GM20000 (cell line): ENCODE measurements at regions not wholly inside any gene's neighbourhood (a gene's known extent, or its start where the extent isn't known, plus 50 kb on each side); places are given as distances from the start of the nearest gene placed in this dataset.

Experiments
- DNase-seq: peaks from one replicate; pipeline ENCODE4 v3.0.0; 2012; ENCODE audit warnings: low spot score
- TF ChIP-seq, protein P1 (sequence below): IDR thresholded peaks from 2 replicates; pipeline ENCODE4 v1.5.1; 2012; ENCODE audit warnings: mild to moderate bottlenecking, control low read depth; ENCODE audit errors: extremely low read depth, missing control alignments

DNA sequence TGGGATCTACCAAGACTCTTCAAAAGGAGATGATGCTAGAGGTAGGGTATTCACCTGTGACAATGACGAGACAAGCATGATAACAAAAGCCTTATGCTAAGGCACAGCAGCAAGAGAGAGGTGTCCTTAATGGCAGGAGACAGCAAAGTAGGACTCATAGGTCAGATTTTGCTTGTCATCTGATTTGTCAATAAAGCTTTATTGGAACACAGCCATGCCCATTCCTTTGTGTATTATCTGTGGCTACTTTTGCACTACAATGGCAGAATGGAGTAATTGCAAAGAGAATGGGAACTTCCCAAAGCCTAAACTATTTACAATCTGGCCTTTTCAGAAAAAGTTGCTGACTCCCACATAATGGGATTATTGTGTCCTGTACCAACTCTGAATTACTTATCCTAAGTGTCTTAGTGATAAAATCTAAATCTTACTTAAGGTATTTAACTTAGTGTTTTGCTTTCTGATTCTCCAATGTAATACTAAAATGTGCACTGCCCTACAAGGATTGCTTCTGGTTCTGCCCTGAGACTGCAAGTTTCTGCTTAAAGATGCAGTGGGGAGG, 221.6 kb downstream of the CDC5L start:
- TF ChIP-seq, protein P1, sequence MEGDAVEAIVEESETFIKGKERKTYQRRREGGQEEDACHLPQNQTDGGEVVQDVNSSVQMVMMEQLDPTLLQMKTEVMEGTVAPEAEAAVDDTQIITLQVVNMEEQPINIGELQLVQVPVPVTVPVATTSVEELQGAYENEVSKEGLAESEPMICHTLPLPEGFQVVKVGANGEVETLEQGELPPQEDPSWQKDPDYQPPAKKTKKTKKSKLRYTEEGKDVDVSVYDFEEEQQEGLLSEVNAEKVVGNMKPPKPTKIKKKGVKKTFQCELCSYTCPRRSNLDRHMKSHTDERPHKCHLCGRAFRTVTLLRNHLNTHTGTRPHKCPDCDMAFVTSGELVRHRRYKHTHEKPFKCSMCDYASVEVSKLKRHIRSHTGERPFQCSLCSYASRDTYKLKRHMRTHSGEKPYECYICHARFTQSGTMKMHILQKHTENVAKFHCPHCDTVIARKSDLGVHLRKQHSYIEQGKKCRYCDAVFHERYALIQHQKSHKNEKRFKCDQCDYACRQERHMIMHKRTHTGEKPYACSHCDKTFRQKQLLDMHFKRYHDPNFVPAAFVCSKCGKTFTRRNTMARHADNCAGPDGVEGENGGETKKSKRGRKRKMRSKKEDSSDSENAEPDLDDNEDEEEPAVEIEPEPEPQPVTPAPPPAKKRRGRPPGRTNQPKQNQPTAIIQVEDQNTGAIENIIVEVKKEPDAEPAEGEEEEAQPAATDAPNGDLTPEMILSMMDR, result no peak
- no peak for DNase-seq

DNA sequence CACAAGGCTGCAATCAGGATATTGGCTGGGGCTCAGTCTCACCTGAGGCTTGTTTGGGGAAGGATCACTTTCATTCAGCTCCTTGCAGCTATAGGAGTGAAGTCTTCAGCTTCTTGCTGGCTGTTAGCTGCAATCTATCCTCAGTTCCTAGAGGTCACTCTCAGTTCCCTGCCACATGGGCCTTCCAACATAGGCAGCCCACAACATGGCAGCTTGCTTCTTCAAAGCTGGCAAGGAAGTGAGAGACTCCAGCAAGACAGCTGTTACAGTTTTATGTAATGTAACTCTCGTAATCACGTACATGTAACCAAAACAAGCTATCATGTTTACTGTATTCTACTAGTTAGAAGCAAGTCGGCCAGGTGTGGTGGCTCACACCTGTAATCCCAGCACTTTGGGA, 226.9 kb downstream of the CDC5L start:
- TF ChIP-seq, protein P1, result no peak
- no peak for DNase-seq

DNA sequence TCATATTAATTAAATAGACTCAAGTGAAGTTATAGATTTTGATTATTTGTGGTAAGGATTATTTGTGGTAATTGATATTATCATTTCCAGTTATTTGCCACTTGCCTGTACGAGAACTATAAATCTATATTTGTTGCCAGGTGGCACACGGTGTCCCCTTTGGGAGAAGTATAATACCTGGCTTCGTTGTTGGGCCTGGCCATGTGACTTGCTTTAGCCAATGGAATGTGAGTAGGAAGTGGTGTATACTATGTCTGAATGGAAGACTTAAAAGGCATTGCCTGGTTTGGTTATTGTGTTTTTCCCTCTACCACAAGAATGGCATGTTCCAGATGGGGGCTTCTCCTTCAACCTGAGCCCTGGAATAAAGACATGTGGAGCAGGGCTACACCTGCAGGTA, 228.1 kb downstream of the CDC5L start:
- TF ChIP-seq, protein P1, result no peak
- DNase-seq, result no peak

DNA sequence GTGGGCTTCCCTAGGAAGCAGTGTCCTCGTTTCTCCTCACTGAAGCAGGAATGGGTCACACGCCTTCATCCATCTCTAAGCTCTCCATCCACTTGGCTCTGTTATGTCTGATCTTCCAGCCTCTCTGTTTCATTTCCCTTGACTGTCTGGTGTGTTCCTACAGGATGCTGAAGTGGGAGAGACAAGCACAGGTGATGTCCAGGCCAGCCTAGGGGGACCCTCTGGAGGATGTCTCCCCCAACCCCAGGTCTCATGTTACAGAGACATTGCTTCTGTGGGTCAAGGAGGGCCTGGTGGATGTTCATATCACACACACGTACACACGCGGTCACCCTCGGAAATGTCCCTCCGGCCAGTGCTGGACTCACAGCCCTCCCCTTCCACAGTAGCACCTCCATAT, 229.9 kb downstream of the CDC5L start:
- TF ChIP-seq, protein P1, result no peak
- no peak for DNase-seq

DNA sequence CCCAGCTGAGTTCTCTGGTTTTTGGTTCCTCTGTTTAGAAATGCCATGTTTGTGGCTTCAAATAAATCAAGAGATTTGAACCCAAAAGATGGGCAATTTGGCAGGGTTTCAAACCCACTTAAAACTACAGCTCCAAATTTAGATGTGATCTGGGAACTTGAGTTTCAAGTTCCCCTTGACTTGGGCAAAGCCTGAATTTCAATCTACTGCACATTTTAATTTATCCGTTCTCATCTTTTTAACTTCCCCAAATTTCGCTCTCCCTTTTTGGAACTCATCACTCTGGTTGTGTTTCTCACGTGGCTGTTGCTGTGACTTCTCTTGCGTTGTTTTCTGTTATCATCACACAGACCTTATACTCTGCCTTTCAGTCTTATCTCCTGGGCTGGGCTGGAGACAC, 230.9 kb downstream of the CDC5L start:
- DNase-seq, result no peak
- TF ChIP-seq, protein P1, result no peak

DNA sequence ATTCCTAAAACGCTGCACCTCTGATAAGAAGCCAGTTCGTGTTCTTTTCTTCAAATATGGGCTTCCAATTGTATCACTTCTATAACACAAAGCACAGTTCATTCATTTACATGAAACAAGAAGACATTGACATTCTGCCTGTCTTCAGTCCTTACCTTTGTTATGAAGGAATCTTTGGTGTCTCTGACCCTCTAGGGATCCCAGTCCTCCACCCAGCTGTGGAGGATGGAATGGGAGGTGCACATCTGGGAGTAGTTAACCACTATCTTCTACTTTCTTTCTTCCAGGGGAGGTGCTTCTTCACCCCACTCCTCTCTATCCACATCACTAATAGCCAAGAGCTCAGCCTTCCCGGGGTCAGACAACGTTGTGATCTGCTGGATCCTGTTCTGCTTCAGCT, 233.4 kb downstream of the CDC5L start:
- TF ChIP-seq, protein P1, result no peak

DNA sequence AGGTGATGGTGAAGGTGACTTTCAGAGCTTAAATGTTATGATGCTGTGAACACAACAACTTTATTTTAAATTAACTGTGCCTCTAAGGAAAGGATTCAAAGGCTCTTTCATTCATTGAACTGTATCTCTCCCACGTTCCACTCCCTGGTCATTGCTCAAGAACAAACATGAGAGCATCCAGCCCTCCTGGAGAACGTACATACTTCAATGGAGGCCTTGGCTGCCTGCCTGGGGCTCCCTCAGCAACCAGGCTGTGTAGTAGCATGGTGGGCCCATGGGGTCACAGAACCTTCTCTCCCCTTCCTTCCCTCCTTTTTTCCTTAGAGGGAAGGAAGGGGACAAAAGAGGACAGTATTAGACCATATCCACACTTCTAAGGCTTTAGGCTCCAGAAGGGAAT, 234.3 kb downstream of the CDC5L start:
- no peak for DNase-seq

More for the DNA sequence above, 233.4 kb downstream of the CDC5L start:
- DNase-seq, result no peak

More for the DNA sequence above, 234.3 kb downstream of the CDC5L start:
- TF ChIP-seq, protein P1, result no peak
